ENCODE measurements at regions not wholly inside any gene's neighbourhood (a gene's known extent, or its start where the extent isn't known, plus 50 kb on each side); places are given as distances from the start of the nearest gene placed in this dataset.

DNA sequence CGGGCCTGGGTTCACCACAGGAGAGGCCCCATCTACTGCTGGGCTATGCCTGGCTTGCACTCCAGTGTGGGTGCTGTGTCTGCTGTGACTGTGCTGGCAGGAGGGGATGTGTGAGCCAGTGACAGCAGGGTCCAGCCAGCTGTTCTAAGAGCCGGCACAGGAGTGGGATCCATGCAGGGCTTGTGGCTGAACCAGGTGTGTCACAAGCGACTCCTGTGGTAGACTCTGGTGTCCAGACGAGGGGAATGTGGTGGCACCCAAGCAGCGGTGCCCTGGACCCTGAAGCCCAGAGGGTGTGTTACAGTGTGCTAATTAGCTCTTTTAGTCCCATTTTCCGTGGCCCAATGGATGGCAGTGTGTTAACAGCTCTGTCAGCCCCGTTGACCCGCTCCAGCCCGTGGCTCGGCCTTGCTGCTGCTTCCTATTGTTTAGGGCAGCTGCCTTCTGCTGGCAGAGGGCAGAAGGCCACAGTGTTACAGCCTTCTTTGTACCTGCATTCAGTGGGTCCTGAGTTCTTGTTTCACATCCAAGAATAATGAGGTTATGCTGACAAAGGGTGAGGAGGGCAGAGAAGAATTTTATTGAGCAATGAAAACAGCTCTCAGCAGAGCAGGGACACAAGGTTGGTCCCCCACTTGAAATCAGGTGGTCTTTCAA lies 78.5 kb upstream of the RNU6-1 start:
- TF ChIP-seq, protein P1, sequence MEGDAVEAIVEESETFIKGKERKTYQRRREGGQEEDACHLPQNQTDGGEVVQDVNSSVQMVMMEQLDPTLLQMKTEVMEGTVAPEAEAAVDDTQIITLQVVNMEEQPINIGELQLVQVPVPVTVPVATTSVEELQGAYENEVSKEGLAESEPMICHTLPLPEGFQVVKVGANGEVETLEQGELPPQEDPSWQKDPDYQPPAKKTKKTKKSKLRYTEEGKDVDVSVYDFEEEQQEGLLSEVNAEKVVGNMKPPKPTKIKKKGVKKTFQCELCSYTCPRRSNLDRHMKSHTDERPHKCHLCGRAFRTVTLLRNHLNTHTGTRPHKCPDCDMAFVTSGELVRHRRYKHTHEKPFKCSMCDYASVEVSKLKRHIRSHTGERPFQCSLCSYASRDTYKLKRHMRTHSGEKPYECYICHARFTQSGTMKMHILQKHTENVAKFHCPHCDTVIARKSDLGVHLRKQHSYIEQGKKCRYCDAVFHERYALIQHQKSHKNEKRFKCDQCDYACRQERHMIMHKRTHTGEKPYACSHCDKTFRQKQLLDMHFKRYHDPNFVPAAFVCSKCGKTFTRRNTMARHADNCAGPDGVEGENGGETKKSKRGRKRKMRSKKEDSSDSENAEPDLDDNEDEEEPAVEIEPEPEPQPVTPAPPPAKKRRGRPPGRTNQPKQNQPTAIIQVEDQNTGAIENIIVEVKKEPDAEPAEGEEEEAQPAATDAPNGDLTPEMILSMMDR (IDR thresholded peaks at IDR 0.05; ENCODE audit: borderline replicate concordance, insufficient read depth, low read depth, low read length): no peak
- H3K4me3 ChIP-seq (ENCODE audit: low read depth, low read length): no peak overlapping the region

GRCh38 chr15:67920524-67921240 lies 80.8 kb upstream of the RNU6-1 start:
- TF ChIP-seq, protein P1 (IDR thresholded peaks at IDR 0.05; ENCODE audit: borderline replicate concordance, insufficient read depth, low read depth, low read length): no peak

DNA sequence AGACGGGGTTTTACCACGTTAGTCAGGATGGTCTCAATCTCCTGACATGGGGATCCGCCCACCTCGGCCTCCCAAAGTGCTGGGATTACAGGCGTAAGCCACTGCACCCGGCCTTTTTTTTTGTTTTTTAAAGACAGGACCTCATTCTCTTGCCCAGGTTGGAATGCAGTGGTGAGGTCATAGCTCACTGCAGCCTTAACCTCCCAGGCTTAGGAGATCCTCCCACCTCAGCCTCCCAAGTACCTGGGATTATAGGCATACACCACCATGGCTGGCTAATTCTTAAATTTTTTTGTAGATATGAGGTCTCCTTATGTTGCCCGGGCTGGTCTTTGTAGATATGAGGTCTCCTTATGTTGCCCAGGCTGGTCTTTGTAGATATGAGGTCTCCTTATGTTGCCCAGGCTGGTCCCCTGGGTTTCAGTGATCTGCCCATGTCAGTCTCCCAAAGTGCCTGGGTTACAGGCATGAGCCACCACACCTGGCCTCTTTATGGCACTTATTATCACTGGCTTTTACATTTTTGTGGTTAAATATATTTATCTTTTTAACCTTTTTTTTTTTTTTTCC lies 82.3 kb upstream of the RNU6-1 start:
- TF ChIP-seq, protein P1 (IDR thresholded peaks at IDR 0.05; ENCODE audit: borderline replicate concordance, insufficient read depth, low read depth, low read length): no peak
- H3K4me3 ChIP-seq (ENCODE audit: low read depth, low read length): no peak overlapping the region

More at GRCh38 chr15:67920524-67921240, 80.8 kb upstream of the RNU6-1 start:
- H3K4me3 ChIP-seq (ENCODE audit: low read depth, low read length): no peak overlapping the region

DNA sequence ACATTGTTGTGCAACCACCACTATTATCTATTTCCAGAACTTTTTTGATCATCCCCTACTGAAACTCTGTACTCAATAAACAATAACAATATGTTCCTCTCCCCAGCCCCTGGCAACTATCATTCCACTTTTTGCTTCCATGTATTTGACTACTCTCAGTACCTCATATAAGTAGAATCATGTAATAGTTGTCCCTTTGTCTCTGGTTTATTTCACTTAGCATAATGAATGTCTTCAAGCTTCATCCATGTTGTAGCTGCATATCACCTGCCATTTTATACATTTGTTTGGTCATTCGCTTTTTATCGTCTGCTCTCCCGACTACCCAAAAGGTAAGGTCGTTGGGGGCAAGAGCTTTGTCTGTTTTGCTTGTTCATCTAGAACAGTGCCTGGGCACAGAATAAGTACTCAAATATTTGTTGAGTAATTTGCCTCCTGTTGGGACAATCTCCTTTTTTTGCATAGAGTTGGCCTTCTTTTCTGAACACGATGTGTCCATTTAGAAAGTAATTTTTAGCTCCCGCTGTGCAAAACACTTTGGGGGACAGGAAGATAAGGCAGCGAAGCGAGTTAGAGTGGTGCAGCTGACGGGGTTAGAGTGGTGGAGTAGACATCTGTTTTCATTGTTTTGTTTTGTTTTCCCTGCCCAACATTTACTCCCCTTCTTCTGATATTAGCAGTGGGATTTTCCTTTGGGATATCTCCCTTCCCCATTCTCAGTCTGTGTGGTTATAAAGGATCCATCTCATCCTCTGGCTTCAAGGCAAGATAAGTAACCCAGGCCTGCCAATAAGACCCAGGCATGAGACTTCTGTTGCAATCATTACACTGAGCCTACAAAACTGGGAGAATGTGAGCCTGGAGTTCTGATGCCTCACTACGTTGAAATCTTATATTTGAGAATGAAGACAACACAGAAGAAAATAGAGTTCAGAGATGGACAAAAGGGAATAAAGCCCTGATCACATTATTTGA lies 83.4 kb upstream of the RNU6-1 start:
- TF ChIP-seq, protein P1 (IDR thresholded peaks at IDR 0.05; ENCODE audit: borderline replicate concordance, insufficient read depth, low read depth, low read length): no peak
- H3K4me3 ChIP-seq (ENCODE audit: low read depth, low read length): no peak overlapping the region

GRCh38 chr15:67924359-67924974 lies 84.6 kb upstream of the RNU6-1 start:
- TF ChIP-seq, protein P1 (IDR thresholded peaks at IDR 0.05; ENCODE audit: borderline replicate concordance, insufficient read depth, low read depth, low read length): no peak
- no peak overlapping the region for H3K4me3 ChIP-seq (ENCODE audit: low read depth, low read length)

DNA sequence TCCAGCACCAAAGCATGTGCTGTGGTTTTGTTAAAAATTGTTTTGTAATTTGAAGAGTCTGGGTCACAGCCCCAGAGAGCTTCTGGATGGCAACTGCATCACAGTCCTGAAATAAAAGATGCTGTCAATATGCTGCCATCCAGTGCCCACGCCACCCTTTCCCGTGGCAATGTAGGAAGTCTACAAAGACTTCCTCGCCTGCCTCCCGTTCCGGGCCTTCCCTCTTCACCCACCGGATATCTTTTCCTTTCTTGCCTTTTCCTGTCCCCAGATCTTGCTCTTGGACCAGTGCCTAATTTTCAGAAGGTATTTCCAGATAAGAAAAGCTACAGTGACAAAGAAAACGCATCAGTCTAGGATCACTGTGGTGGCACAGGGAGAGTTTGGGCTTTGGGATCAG lies 85.3 kb upstream of the RNU6-1 start:
- TF ChIP-seq, protein P1 (IDR thresholded peaks at IDR 0.05; ENCODE audit: borderline replicate concordance, insufficient read depth, low read depth, low read length): no peak
- no peak overlapping the region for H3K4me3 ChIP-seq (ENCODE audit: low read depth, low read length)

Data from GM12875 (cell line).